ENCODE measurements at regions not wholly inside any gene's neighbourhood (a gene's known extent, or its start where the extent isn't known, plus 50 kb on each side); places are given as distances from the start of the nearest gene placed in this dataset.
A peak's percentile ranks its signal among the peaks of the same experiment; 100 is the strongest.

DNA sequence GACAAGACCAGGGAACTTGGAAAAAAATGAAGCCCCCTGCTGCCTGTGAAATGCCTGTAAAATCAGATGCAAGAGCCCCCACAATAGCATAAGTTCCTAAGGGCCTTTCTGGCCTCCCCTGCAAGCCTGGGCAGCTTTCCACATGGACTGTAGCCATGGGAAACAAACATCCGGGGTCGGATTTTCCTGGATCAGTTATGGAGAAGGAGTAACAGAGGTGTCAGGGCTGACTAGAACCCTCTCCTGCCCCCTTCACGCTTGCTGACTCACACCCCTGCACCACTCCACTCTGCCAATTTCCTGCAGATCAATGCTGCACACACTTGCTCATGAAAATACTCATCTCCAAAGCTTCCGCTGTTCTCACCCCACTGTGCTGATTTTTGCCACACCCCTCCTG lies 258.6 kb downstream of the CBLN1 start:
- peak; percentile 12 for DNase-seq (ENCODE audit: low spot score)

- peak; percentile 57 for DNase-seq (ENCODE audit: low spot score)
These were observed 259.2 kb downstream of the CBLN1 start for GRCh38 chr16:49022351-49022963.

- DNase-seq (ENCODE audit: low spot score) = peak; percentile 96
These were observed 260.5 kb downstream of the CBLN1 start for GRCh38 chr16:49021136-49021535.

DNA sequence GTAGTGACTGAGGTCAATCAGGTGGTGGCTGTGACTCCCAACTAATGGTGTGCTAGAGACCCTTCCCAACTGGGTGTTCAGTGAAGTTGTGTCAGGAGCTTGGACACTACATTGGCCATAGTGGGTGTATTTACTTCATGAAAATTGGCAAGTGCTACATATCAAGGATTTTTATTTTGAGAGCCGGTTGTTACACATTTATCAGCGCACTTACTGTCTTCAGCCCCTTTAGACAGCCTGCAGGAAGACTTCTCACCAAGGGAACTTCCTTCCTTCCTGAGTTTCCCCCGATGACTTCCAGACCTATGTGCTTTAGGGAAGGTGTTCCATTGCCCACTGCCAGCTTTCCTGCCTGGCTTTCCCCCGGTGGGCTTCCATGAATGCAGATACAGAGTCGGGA lies 261.2 kb downstream of the CBLN1 start:
- DNase-seq (ENCODE audit: low spot score) = peak; percentile 28

DNA sequence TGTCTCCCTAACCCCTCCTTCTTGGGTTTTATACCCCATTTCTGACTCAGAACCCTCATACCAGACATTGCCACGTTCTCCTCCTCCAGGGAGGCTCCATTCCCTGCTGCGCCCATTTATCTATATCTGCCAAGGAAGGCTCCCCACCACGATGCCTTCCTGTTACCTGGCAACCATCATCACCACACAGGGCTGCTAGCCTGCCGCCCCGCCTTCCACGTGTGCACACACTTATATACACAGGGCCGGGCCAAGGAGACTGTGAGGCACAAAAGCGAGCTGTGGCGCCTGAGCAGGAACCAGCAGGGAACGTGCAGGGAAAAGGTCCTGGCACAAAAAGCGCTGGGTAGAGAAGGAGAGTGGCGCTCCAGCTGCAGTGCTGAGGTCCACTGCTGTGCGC lies 261.8 kb downstream of the CBLN1 start:
- peak; percentile 89 for DNase-seq (ENCODE audit: low spot score)

DNA sequence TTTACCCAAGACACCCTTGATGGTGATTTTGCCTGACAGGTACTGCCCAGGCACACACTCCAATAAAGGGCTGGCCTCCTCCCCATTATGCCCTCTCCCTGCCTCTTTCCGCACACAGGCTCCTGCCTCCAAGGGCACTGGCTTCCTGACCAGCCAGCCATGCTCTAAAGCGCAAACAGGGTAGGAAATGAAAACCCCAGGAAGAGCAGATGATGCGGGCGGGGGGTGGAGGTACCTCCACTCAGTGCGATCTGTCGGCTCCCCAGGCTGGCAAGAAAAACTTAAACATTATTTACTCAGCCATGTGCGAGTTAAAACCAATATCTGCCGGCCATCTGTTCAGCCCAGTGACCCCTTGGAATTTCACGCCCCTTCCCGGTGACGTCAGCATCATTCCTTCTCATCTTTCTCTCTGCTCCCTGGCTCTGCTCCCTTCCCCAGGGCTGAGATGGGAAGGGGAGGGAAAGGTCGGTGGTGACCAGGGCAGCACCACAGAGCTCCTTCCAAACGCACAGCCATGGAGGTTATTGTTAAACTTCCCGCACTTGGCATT lies 262.5 kb downstream of the CBLN1 start:
- DNase-seq (ENCODE audit: low spot score) = peak; percentile 99

DNA sequence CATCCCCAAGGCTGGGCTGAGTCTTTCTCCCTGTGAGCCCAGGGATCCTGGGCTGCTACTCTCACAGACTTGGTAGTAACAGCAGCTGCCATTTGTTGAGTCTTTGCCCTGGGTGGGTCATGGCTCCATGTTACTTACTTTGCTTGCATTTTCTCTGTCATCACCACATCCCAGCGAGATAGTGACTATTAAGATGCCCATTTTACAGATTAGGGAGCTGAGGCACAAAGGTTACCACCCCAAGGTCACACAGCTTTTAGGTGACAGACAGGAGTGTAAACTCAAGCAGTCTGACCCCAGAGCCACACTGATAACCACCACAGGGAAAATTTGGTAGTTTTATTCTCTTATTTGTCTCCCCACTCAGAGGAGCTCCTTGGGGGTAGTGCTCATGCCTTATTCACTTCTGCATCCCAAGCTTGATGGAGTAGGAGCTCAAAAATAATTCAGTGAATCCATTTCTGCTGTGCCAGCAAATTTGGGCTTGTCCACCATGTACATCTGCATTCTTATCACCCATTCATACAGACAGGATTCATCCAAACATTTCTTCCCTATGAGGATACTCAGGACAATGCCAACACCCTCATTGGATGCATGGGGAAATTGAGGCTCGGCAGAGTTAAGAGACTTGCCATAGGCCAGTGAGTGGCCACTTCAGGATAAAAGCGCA lies 263.2 kb downstream of the CBLN1 start:
- no peak for DNase-seq (ENCODE audit: low spot score)

GRCh38 chr16:49017501-49017900 lies 264.1 kb downstream of the CBLN1 start:
- DNase-seq (ENCODE audit: low spot score) = peak; percentile 19

- DNase-seq (ENCODE audit: low spot score) = peak; percentile 92
These were observed 265.2 kb downstream of the CBLN1 start for GRCh38 chr16:49016461-49016860.

DNA sequence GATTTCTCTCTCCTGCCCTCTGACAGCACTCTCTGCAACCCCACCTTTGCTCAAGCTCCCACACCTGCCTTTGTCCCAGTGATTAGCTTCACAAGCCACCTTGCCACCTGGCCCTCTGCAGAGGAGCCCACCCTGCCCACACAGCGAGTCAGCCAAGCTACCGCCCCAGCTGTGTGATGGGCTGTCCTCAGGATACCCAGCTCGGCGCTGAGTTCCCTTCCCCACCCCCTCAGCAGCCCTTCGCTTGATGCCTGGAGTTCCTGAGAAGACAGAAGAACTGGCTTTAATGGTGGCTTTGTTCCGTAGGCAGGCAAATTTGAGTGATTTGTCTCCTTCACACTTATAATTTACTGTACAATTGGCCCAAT lies 266.4 kb downstream of the CBLN1 start:
- DNase-seq (ENCODE audit: low spot score) = peak; percentile 21

- peak; percentile 70 for DNase-seq (ENCODE audit: low spot score)
These were observed 267.1 kb downstream of the CBLN1 start for GRCh38 chr16:49014277-49015224.

- peak; percentile 53 for DNase-seq (ENCODE audit: low spot score)
These were observed 267.9 kb downstream of the CBLN1 start for GRCh38 chr16:49013727-49014080.

- DNase-seq (ENCODE audit: low spot score) = peak; percentile 98
These were observed 268.5 kb downstream of the CBLN1 start for GRCh38 chr16:49012961-49013726.

GRCh38 chr16:49011901-49012300 lies 269.7 kb downstream of the CBLN1 start:
- DNase-seq (ENCODE audit: low spot score) = no peak

- DNase-seq (ENCODE audit: low spot score) = no peak
These were observed 270.8 kb downstream of the CBLN1 start for GRCh38 chr16:49010879-49011278.

DNA sequence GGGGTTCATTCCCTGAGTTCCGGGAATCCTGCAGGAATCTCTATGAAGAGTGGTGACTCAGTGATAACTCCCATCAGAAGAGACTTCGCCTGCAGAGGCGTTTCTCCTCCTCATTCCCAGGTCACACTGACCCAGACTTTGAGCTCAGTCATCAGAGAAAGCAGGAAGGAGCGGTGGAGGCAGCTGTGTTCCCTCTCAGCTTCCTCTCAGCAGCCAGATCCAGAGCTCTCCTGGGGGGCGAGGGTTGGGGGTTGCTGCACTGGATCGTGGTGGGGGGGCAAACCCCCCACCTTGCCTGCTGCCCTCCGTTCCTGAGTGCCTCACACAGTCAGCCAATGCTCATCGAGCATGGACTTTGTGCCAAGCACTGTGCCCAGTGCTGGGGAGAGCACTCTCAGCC lies 271.2 kb downstream of the CBLN1 start:
- DNase-seq (ENCODE audit: low spot score) = no peak

GRCh38 chr16:49009204-49009603 lies 272.4 kb downstream of the CBLN1 start:
- DNase-seq (ENCODE audit: low spot score) = no peak

GRCh38 chr16:49003992-49004391 lies 277.6 kb downstream of the CBLN1 start:
- no peak for DNase-seq (ENCODE audit: low spot score)

- no peak for DNase-seq (ENCODE audit: low spot score)
These were observed 278.6 kb downstream of the CBLN1 start for GRCh38 chr16:49003022-49003421.

GRCh38 chr16:49000594-49000993 lies 281.0 kb downstream of the CBLN1 start:
- peak; percentile 11 for DNase-seq (ENCODE audit: low spot score)

DNA sequence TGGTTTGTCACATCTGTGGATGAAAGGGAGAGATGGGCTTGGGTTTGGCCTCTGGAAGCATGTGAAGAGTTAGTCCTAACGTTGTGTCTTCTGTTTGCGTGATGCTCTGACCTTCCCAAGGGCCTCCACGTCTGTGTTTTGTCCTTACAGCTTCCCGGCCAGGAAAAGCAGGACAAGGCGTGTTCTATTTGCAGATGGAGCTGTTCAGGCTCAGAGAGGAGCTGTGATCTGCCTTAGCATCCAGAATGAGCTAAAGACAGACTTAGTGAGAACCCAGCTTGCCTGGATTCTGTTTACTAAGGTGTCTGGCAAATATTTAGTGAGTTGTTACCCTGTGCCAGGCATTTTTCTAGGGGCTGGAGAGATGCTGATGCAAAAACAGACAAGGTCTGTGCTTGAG lies 282.1 kb downstream of the CBLN1 start:
- peak; percentile 66 for DNase-seq (ENCODE audit: low spot score)

- DNase-seq (ENCODE audit: low spot score) = peak; percentile 5
These were observed 282.6 kb downstream of the CBLN1 start for GRCh38 chr16:48999044-48999443.

All from cerebellar cortex (tissue), 1 donor.